ENCODE measurements at regions not wholly inside any gene's neighbourhood (a gene's known extent, or its start where the extent isn't known, plus 50 kb on each side); places are given as distances from the start of the nearest gene placed in this dataset.

DNA sequence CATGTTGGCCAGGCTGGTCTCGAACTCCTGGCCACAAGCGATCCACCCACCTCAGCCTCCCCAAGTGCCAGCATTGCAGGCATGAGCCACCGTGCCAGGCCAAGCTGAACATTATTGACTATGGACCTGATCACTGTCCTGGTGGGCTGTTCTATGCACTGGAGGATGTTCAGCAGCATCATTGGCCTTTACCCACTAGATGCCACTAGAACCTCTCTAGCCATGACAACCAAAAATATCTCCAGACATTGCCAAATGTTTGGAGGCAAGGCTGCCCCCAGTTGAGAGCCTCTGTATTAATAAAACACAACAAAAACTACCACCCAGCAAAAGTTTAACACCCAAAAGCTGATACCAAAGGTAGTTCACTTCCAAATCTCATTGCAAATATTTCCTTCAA, 110.8 kb upstream of the SOD1 start:
- Histone ChIP-seq H3K4me2 (ENCODE audit: insufficient read depth in 1 of 2, low read depth in 2 of 2, low read length in 2 of 2) (no peak overlapping the region), H3K23me2 (ENCODE audit: low read depth, low read length) (no peaks in the 10 kb centered on the region), H3K56ac (replicated peaks; ENCODE audit: insufficient read length, low read depth, low read length) (no peak overlapping the region), H3K79me1 (ENCODE audit: low read depth, low read length) (peaks cover 10% of the 10 kb centered on the region), H2AK5ac (ENCODE audit: low read depth, low read length) (peak overlapping the region; percentile 87; the same call in 1 of the 2 replicates), H2AFZ (ENCODE audit: low read length) (no peak overlapping the region), H3K36me3 (ENCODE audit: control insufficient read depth in 2 of 4, insufficient read depth in 4 of 4, low read length in 3 of 4) (no peaks in the 10 kb centered on the region), H3K9ac (replicated peaks in 1 of 4; ENCODE audit: extremely low read depth in 1 of 4, low read depth in 3 of 4, low read length in 3 of 4) (no peak overlapping the region), H3K4me1 (replicated peaks in 1 of 4; ENCODE audit: control insufficient read depth in 3 of 4, insufficient read depth in 4 of 4, low read length in 3 of 4) (peaks cover 5 to 14% (median 8%) of the 10 kb centered on the region in 4 experiments), H3K4me3 (ENCODE audit: extremely low read depth in 1 of 4, insufficient read depth in 2 of 4, low read depth in 3 of 4, low read length in 4 of 4) (no peak overlapping the region), H2BK120ac (replicated peaks; ENCODE audit: low read depth, low read length) (no peak overlapping the region), H3K18ac (ENCODE audit: extremely low read depth, low read length) (no peak overlapping the region), H3K9me3 (ENCODE audit: insufficient read depth in 2 of 2, low read depth in 1 of 2, low read length in 1 of 2) (no peaks in the 10 kb centered on the region), H3K79me2 (ENCODE audit: control insufficient read depth in 1 of 2, insufficient read depth in 2 of 2, low read length in 2 of 2) (peaks cover 3 to 79% of the 10 kb centered on the region in 2 experiments), H2BK12ac (ENCODE audit: low read depth, low read length) (no peak overlapping the region), H3K27me3 (replicated peaks in 1 of 4; ENCODE audit: control insufficient read depth in 3 of 4, extremely low read depth in 1 of 4, insufficient read depth in 3 of 4, low read length in 3 of 4) (no peaks in the 10 kb centered on the region), H2BK5ac (ENCODE audit: low read depth, low read length) (no peak overlapping the region), H2BK15ac (ENCODE audit: low read length) (no peak overlapping the region), H3K23ac (ENCODE audit: insufficient read length) (no peak overlapping the region), H4K91ac (replicated peaks; ENCODE audit: insufficient read length, low read length) (no peak overlapping the region), H4K5ac (ENCODE audit: insufficient read length, low read depth, low read length) (no peak overlapping the region), H2BK20ac (ENCODE audit: low read length) (no peak overlapping the region), H4K20me1 (replicated peaks in 1 of 2; ENCODE audit: control insufficient read depth in 1 of 2, insufficient read depth in 2 of 2, low read length in 2 of 2) (peaks cover 0 to 1% of the 10 kb centered on the region in 2 experiments), H3K27ac (ENCODE audit: low read depth, low read length) (no peak overlapping the region), H3K4ac (replicated peaks; ENCODE audit: insufficient read length, low read depth, low read length) (no peak overlapping the region), H4K8ac (ENCODE audit: extremely low read depth, insufficient read depth, low read length) (no peak overlapping the region), H3K14ac (ENCODE audit: insufficient read length) (no peak overlapping the region)
- FAIRE-seq (no peak), DNase-seq (ENCODE audit: low read depth in 1 of 2, low spot score in 2 of 2) (no peak)
- WGBS, 2 experiments (ENCODE audit: extremely low coverage in 1 of 2, insufficient coverage in 1 of 2, insufficient read length in 1 of 2, insufficient replicate concordance in 2 of 2, low coverage in 1 of 2, low lambda C conversion rate in 2 of 2, missing lambda C conversion rate in 1 of 2), result 95% methylated on average over 3 of the region's 3 CpGs; no CpG with 5 or more reads in 1 of the 2 experiments
- TF ChIP-seq YY1 (IDR thresholded peaks at IDR 0.05; ENCODE audit: low read depth, low read length) (no peak), GABPA (IDR thresholded peaks at IDR 0.05; ENCODE audit: borderline replicate concordance, insufficient read depth, low read length) (no peak), CTCF (IDR thresholded peaks at IDR 0.05; ENCODE audit: control extremely low read depth in 1 of 3, insufficient read depth in 1 of 3, low read depth in 1 of 3, low read length in 3 of 3) (peak in 2 of 3 experiments; percentile 28 to 45; a peak in 3 of 4 replicates), RAD21 (IDR thresholded peaks at IDR 0.05 in 1 of 2, conservative IDR thresholded peaks at IDR 0.05 in 1 of 2; ENCODE audit: low read depth in 2 of 2, low read length in 2 of 2) (peak; percentile 48 to 69), ATF2 (IDR thresholded peaks at IDR 0.05; ENCODE audit: low read length) (no peak), TAF1 (IDR thresholded peaks at IDR 0.05; ENCODE audit: low read depth, low read length) (no peak), BRCA1 (IDR thresholded peaks at IDR 0.05; ENCODE audit: low read depth, low read length) (no peak)
- POLR2A ChIA-PET (ENCODE audit: partially characterized antibody), result interaction anchor here (0.6 to 11.7 kb wide), 5 partner anchors 8 to 23 kb away, joined by 3 to 97 read pairs (median 3); no protein-coding TSS in a partner anchor
- CTCF ChIA-PET (ENCODE audit: partially characterized antibody), result interaction anchor here (0.6 to 3.9 kb wide), 15 partner anchors 10 to 440 kb away, joined by 3 to 38 read pairs (median 5); no protein-coding TSS in a partner anchor
